ENCODE measurements at regions not wholly inside any gene's neighbourhood (a gene's known extent, or its start where the extent isn't known, plus 50 kb on each side); places are given as distances from the start of the nearest gene placed in this dataset.

DNA sequence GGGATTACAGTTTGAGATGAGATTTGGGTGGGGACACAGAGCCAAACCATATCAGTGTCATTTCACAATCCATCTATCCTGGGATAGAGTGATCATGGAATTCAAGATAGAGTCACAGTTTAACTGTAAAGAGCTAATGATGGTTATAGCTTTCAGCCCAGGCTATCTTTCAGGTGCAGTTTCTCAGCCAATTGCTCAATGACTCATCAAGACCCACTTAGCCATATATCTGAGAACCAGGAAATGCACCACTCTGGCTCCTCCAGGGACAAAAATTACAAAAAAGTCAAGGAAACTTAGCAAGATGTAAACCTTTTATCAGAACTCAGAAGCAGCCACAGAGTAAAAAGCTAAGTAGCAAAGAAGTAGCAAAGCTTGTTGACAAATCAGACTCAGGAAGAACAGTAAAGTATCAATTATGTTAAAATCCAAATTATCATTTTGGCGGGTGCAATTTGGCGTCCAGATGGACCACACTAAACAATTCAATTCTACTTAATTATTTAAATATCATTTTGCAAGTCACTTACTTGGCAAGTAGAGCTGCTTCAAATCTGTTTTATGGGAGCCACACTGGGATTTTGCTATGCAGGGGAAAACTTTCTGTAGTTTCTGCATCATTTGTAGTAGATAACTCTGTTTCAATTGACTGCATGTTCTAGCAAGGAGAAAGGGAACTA lies 169.4 kb downstream of the TLE1 start:
- 86% methylated on average over 2 of the region's 2 CpGs for WGBS
- Histone ChIP-seq H3K27me3 (no peaks in the 10 kb centered on the region), H3K27ac (replicated peaks in 1 of 4) (no peak overlapping the region), H3K4me1 (peaks cover 0 to 4% (median 2%) of the 10 kb centered on the region in 4 donors), H3K9me3 (no peaks in the 10 kb centered on the region), H3K36me3 (no peaks in the 10 kb centered on the region), H3K4me3 (no peak overlapping the region)
- no peak for DNase-seq (ENCODE audit: extremely low spot score)
- TF ChIP-seq, protein P1, sequence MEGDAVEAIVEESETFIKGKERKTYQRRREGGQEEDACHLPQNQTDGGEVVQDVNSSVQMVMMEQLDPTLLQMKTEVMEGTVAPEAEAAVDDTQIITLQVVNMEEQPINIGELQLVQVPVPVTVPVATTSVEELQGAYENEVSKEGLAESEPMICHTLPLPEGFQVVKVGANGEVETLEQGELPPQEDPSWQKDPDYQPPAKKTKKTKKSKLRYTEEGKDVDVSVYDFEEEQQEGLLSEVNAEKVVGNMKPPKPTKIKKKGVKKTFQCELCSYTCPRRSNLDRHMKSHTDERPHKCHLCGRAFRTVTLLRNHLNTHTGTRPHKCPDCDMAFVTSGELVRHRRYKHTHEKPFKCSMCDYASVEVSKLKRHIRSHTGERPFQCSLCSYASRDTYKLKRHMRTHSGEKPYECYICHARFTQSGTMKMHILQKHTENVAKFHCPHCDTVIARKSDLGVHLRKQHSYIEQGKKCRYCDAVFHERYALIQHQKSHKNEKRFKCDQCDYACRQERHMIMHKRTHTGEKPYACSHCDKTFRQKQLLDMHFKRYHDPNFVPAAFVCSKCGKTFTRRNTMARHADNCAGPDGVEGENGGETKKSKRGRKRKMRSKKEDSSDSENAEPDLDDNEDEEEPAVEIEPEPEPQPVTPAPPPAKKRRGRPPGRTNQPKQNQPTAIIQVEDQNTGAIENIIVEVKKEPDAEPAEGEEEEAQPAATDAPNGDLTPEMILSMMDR (IDR thresholded peaks at IDR 0.05) = no peak
- intact Hi-C loops (cut with DNase I) = loop anchor here (10.0 kb wide), 1 partner anchor 335 kb away; no protein-coding TSS in a partner anchor

DNA sequence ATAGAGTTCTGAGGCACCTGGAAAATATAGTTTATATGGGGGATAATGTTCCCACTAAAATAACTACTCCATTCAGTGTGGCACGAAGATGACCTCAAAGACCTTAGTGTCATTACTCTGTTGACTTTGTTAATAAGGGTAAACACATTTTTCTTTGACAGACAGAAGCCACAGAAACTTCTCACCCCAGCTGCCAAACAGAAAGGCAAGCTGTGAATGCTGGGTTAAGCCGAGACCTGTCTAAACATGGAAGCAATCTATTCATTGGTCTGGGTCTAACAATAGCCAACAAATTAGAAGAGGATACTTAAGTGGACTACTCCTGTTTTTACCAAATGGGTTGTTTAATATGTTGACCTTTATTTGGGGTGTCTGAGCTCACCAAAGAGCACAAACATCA lies 171.4 kb downstream of the TLE1 start:
- no peak overlapping the region for H3K27ac ChIP-seq (replicated peaks in 1 of 4)
- H3K4me1 ChIP-seq = peaks cover 0 to 4% (median 0%) of the 10 kb centered on the region in 4 donors
- intact Hi-C loops (cut with DNase I) = no loop called here
- WGBS = 81% methylated on average over 2 of the region's 2 CpGs
- TF ChIP-seq POLR2A (IDR thresholded peaks at IDR 0.05; ENCODE audit: low read depth) (no peak), EP300 (IDR thresholded peaks at IDR 0.05) (no peak), POLR2AphosphoS5 (IDR thresholded peaks at IDR 0.05) (no peak)
- TF ChIP-seq, protein P1 (IDR thresholded peaks at IDR 0.05) = no peak
- H3K9me3 ChIP-seq = no peaks in the 10 kb centered on the region
- DNase-seq (ENCODE audit: extremely low spot score) = no peak
- H3K4me3 ChIP-seq = no peak overlapping the region
- no peaks in the 10 kb centered on the region for H3K27me3 ChIP-seq
- H3K36me3 ChIP-seq = no peaks in the 10 kb centered on the region

- Histone ChIP-seq H3K9me3 (no peaks in the 10 kb centered on the region), H3K36me3 (no peaks in the 10 kb centered on the region), H3K4me1 (peaks cover 0 to 6% (median 0%) of the 10 kb centered on the region in 4 donors), H3K27me3 (no peaks in the 10 kb centered on the region), H3K4me3 (no peak overlapping the region), H3K27ac (replicated peaks in 1 of 4) (no peak overlapping the region)
- DNase-seq (ENCODE audit: extremely low spot score) = no peak
- intact Hi-C loops (cut with DNase I) = no loop called here
- no peak for TF ChIP-seq EP300 (IDR thresholded peaks at IDR 0.05)
- TF ChIP-seq, protein P1 (IDR thresholded peaks at IDR 0.05) = no peak
- TF ChIP-seq POLR2A (IDR thresholded peaks at IDR 0.05; ENCODE audit: low read depth) = no peak
- TF ChIP-seq POLR2AphosphoS5 (IDR thresholded peaks at IDR 0.05) = no peak
- WGBS = 44% methylated on average over 2 of the region's 2 CpGs
Observed at GRCh38 chr9:81513059-81513458, 176.3 kb downstream of the TLE1 start.

DNA sequence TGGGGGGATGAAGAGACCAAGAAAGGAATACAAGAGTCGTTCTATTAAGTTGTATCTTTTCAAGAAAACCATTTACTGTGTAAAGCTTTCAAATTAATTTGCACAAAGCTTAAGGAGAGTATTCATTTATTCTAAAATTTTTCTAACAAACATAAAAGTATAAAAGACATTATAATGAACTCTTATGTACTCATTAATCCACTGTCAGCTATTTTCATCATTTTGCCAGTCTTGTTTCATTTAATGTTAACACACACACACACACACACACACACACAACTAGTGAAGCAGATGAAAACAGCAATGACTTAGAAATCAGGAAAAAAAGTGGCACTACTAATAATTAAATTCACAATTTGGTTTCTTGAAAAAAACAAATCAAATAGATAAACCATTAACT lies 176.7 kb downstream of the TLE1 start:
- WGBS = 100% methylated on average over 1 of the region's 1 CpG
- TF ChIP-seq, protein P1 (IDR thresholded peaks at IDR 0.05) = no peak
- TF ChIP-seq POLR2A (IDR thresholded peaks at IDR 0.05; ENCODE audit: low read depth) = no peak
- TF ChIP-seq EP300 (IDR thresholded peaks at IDR 0.05) = no peak
- TF ChIP-seq POLR2AphosphoS5 (IDR thresholded peaks at IDR 0.05) = no peak
- H3K4me3 ChIP-seq = no peak overlapping the region
- H3K9me3 ChIP-seq = no peaks in the 10 kb centered on the region
- H3K36me3 ChIP-seq = no peaks in the 10 kb centered on the region
- H3K27ac ChIP-seq (replicated peaks in 1 of 4) = no peak overlapping the region
- intact Hi-C loops (cut with DNase I) = no loop called here
- peaks cover 0 to 6% (median 0%) of the 10 kb centered on the region in 4 donors for H3K4me1 ChIP-seq
- H3K27me3 ChIP-seq = no peaks in the 10 kb centered on the region
- DNase-seq (ENCODE audit: extremely low spot score) = no peak

- H3K4me1 ChIP-seq = peaks cover 0 to 6% (median 0%) of the 10 kb centered on the region in 4 donors
- intact Hi-C loops (cut with DNase I) = no loop called here
- 88% methylated on average over 12 of the region's 12 CpGs for WGBS
- H3K27me3 ChIP-seq = no peaks in the 10 kb centered on the region
- H3K9me3 ChIP-seq = no peaks in the 10 kb centered on the region
- DNase-seq (ENCODE audit: extremely low spot score) = no peak
- no peak overlapping the region for H3K27ac ChIP-seq (replicated peaks in 1 of 4)
- no peak for TF ChIP-seq POLR2A (IDR thresholded peaks at IDR 0.05; ENCODE audit: low read depth)
- TF ChIP-seq POLR2AphosphoS5 (IDR thresholded peaks at IDR 0.05) = no peak
- TF ChIP-seq EP300 (IDR thresholded peaks at IDR 0.05) = no peak
- TF ChIP-seq, protein P1 (IDR thresholded peaks at IDR 0.05) = no peak
- no peak overlapping the region for H3K4me3 ChIP-seq
- no peaks in the 10 kb centered on the region for H3K36me3 ChIP-seq
Observed at GRCh38 chr9:81508476-81508875, 180.9 kb downstream of the TLE1 start.
